ENCODE measurements at regions not wholly inside any gene's neighbourhood (a gene's known extent, or its start where the extent isn't known, plus 50 kb on each side); places are given as distances from the start of the nearest gene placed in this dataset.
"Not testable (repeated sequence)": the region's sequence is repeated elsewhere in the genome, so short reads cannot be mapped to it uniquely, and the experiment has no call there.

GRCh38 chr5:162929104-162929503 lies 508.3 kb upstream of the CCNG1 start:
- H3K36me3 ChIP-seq = no peaks in the 10 kb centered on the region
- H3K4me3 ChIP-seq = no peak overlapping the region
- no peak for DNase-seq (ENCODE audit: low spot score in 2 of 2)
- TF ChIP-seq POLR2AphosphoS5 (IDR thresholded peaks at IDR 0.05) = no peak
- no peak for TF ChIP-seq POLR2A (IDR thresholded peaks at IDR 0.05)
- no peak for TF ChIP-seq CTCF (IDR thresholded peaks at IDR 0.05)
- no peak overlapping the region for H3K27ac ChIP-seq
- H3K9me3 ChIP-seq = no peaks in the 10 kb centered on the region
- no peaks in the 10 kb centered on the region for H3K27me3 ChIP-seq
- no peaks in the 10 kb centered on the region for H3K4me1 ChIP-seq
- intact Hi-C loops (cut with DNase I; ENCODE audit: low total_unique reads) = no loop called here

GRCh38 chr5:162931501-162931900 lies 505.9 kb upstream of the CCNG1 start:
- H3K4me1 ChIP-seq = no peaks in the 10 kb centered on the region
- H3K27me3 ChIP-seq = no peaks in the 10 kb centered on the region
- H3K9me3 ChIP-seq = peaks cover 5 to 7% of the 10 kb centered on the region in 2 donors
- no peaks in the 10 kb centered on the region for H3K36me3 ChIP-seq
- no peak overlapping the region for H3K27ac ChIP-seq
- H3K4me3 ChIP-seq = no peak overlapping the region
- DNase-seq (ENCODE audit: low spot score in 2 of 2) = no peak
- TF ChIP-seq POLR2AphosphoS5 (IDR thresholded peaks at IDR 0.05) (no peak), CTCF (IDR thresholded peaks at IDR 0.05) (no peak), POLR2A (IDR thresholded peaks at IDR 0.05) (no peak)
- intact Hi-C loops (cut with DNase I; ENCODE audit: low total_unique reads) = no loop called here

- intact Hi-C loops (cut with DNase I; ENCODE audit: low total_unique reads) = no loop called here
- no peak overlapping the region for H3K27ac ChIP-seq
Observed at GRCh38 chr5:162939991-162940390, 497.4 kb upstream of the CCNG1 start.

GRCh38 chr5:162948677-162949076 lies 488.7 kb upstream of the CCNG1 start:
- no peak for DNase-seq (ENCODE audit: low spot score in 2 of 2)
- Histone ChIP-seq H3K4me1 (no peaks in the 10 kb centered on the region), H3K27ac (no peak overlapping the region), H3K36me3 (no peaks in the 10 kb centered on the region), H3K4me3 (no peak overlapping the region), H3K9me3 (peaks cover 0 to 3% of the 10 kb centered on the region in 2 donors), H3K27me3 (no peaks in the 10 kb centered on the region)
- TF ChIP-seq POLR2AphosphoS5 (IDR thresholded peaks at IDR 0.05) (no peak), CTCF (IDR thresholded peaks at IDR 0.05) (no peak), POLR2A (IDR thresholded peaks at IDR 0.05) (no peak)
- intact Hi-C loops (cut with DNase I; ENCODE audit: low total_unique reads) = no loop called here

More at GRCh38 chr5:162939991-162940390, 497.4 kb upstream of the CCNG1 start:
- no peak for TF ChIP-seq CTCF (IDR thresholded peaks at IDR 0.05)
- TF ChIP-seq POLR2A (IDR thresholded peaks at IDR 0.05) = no peak
- TF ChIP-seq POLR2AphosphoS5 (IDR thresholded peaks at IDR 0.05) = no peak
- H3K9me3 ChIP-seq = peaks cover 2 to 5% of the 10 kb centered on the region in 2 donors
- no peaks in the 10 kb centered on the region for H3K4me1 ChIP-seq
- DNase-seq (ENCODE audit: low spot score in 2 of 2) = no peak
- no peaks in the 10 kb centered on the region for H3K36me3 ChIP-seq
- no peak overlapping the region for H3K4me3 ChIP-seq
- H3K27me3 ChIP-seq = no peaks in the 10 kb centered on the region

- TF ChIP-seq CTCF (IDR thresholded peaks at IDR 0.05) (no peak), POLR2AphosphoS5 (IDR thresholded peaks at IDR 0.05) (no peak), POLR2A (IDR thresholded peaks at IDR 0.05) (no peak)
- H3K4me3 ChIP-seq = no peak overlapping the region
- no peak for DNase-seq (ENCODE audit: low spot score in 2 of 2)
- H3K9me3 ChIP-seq = peaks cover 0 to 4% of the 10 kb centered on the region in 2 donors
- H3K4me1 ChIP-seq = no peaks in the 10 kb centered on the region
- no peak overlapping the region for H3K27ac ChIP-seq
- H3K36me3 ChIP-seq = no peaks in the 10 kb centered on the region
- intact Hi-C loops (cut with DNase I; ENCODE audit: low total_unique reads) = no loop called here
- no peaks in the 10 kb centered on the region for H3K27me3 ChIP-seq
Observed at GRCh38 chr5:162956570-162956969, 480.8 kb upstream of the CCNG1 start.

GRCh38 chr5:162964144-162964543 lies 473.3 kb upstream of the CCNG1 start:
- H3K9me3 ChIP-seq = peaks cover 9 to 15% of the 10 kb centered on the region in 2 donors
- H3K36me3 ChIP-seq; DNase-seq (ENCODE audit: low spot score in 2 of 2); H3K27me3 ChIP-seq; intact Hi-C loops (cut with DNase I; ENCODE audit: low total_unique reads); H3K27ac ChIP-seq; H3K4me3 ChIP-seq; H3K4me1 ChIP-seq: not testable (repeated sequence)

Data from breast epithelium (tissue), 4 donors.